AG08395 (cell line): ENCODE measurements at regions not wholly inside any gene's neighbourhood (a gene's known extent, or its start where the extent isn't known, plus 50 kb on each side); places are given as distances from the start of the nearest gene placed in this dataset.
"Not testable (repeated sequence)": the region's sequence is repeated elsewhere in the genome, so short reads cannot be mapped to it uniquely, and the experiment has no call there.

ENCODE experiments used
- DNase-seq: peaks from one replicate; pipeline ENCODE4 v3.0.0; 2012; ENCODE audit warnings: mixed read lengths, low spot score

- no peak for DNase-seq
Measured at GRCh38 chr3:23103764-23104163, 99.4 kb upstream of the UBE2E2 start.

DNA sequence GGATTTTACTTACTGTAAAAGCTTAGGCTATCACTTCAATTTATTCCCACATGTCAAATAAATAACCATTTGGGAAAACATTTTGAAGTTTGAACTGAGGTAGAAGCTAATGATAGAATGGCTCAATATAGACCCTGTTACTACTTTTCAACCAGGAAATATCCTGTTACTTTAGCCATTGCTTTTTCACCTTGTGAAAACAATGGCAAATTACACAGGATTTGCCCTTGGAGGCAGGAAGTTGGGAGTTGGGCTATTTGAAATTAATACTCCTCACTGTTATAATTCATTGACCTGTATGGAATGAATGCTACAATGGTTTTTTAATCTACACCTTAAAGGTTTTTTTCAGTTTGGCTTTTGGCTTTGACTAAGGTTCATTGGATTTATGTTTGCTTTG is 98.1 kb upstream of the UBE2E2 start:
- DNase-seq: no peak

- DNase-seq: no peak
Measured at GRCh38 chr3:23106666-23107065, 96.5 kb upstream of the UBE2E2 start.

DNA sequence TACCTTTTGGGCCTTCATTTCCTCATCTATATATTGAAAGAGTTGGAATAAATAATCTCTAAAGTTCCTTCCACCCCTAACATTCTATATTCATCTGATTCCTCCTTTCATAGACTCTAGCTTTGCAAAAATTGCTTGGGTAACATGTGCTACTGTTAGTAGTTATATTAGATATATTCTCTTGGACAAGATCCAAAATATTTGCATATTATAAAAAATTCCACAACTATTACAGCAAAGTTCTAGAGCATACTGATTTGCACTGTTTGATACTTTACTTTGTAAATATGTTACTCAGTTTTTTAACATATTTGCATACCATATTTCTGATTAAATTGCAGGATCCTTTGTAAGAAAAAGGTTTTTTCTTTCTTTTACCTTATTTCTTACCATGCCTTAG is 95.9 kb upstream of the UBE2E2 start:
- DNase-seq: no peak

GRCh38 chr3:23108451-23109057 is 94.6 kb upstream of the UBE2E2 start:
- DNase-seq: no peak

- no peak for DNase-seq
Measured at GRCh38 chr3:23111286-23111685, 91.8 kb upstream of the UBE2E2 start.

GRCh38 chr3:23111797-23112196 is 91.3 kb upstream of the UBE2E2 start:
- no peak for DNase-seq

GRCh38 chr3:23112491-23112890 is 90.6 kb upstream of the UBE2E2 start:
- DNase-seq: no peak

- DNase-seq: peak; percentile 9
Measured at GRCh38 chr3:23113455-23114171, 89.5 kb upstream of the UBE2E2 start.

DNA sequence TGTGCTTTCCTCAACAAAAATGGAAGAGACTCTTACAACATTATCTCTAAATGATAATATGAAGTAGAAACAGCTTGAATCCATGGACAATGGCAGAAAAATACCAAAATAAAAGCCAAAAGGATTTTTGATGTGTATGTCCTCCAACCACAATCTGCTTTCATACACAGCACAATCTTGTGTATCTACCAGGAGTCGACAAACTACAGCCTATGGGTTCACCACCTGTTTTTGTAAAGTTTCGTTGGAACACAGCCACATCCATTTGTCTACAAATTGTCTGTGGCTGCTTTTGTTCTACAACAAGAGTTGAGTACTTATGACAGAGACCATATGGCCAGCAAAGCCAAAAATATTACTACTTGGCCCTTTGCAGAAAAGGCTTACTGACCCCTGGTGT is 88.7 kb upstream of the UBE2E2 start:
- DNase-seq: no peak

DNA sequence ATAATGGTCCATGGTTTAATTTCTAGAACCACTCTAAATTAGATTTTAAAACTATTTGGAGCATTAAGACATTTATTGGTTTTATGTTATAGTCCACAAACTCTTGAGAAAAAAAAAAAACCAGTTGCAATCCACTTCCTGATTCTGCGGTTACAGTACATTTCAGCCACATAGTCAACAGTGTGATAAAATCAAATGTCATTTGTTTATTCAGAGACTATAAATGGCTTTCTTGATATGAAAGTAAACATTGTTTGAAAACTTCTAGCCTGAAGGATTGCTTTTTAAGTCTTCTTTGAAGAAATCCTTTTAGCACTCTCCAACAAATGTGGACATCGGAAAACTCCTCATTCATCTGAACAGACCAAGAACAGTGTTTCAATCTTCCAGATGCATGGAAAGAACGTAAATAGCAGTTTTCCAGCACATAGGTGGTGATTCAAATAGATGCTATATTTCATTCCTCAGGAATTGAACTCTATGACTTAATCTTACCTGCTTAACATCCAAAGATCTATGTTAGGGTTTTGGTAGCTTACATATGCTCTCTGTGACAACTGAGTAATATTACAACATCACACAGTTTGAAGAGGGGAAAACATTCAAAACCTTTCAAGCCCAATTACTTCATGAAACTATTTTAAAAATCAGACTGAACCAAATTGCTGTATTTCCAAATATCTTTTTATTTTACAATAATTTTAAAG is 87.8 kb upstream of the UBE2E2 start:
- no peak for DNase-seq

DNA sequence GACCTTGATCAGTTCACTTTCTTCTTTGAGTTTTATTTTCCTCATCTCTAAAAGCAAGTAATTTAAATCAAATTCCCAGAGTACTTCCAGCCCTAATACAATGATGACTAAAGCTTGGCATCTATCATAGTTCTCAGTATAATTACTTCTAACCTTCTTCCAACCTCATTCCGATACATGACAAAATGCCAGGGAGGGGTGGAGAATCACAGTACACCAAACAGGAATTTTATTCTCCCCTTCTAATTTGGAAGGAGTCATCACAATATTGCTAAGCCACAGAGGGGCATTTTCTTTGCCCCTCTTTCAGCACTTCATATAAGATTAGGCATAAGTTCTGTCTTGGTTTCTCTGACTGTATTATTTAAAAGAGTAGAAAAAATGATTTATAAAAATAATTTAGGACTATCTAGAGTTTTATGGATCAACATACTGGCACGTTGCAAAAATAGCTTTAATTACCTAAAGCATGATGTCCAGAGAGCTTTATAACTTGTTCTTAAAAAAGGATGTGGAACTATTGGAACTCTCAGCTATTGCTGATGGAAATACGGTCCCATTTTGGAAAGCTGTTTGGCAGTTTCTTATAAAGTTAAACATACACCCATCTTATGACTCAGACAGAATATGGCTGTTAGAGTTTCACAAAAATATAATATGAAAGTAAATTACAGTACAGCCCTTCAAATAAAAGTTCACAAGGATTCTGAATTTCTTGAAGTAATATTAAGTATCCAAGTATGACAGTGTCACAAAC is 86.9 kb upstream of the UBE2E2 start:
- no peak for DNase-seq

- DNase-seq: no peak
Measured at GRCh38 chr3:23117856-23118255, 85.3 kb upstream of the UBE2E2 start.

GRCh38 chr3:23127196-23127595 is 75.9 kb upstream of the UBE2E2 start:
- no peak for DNase-seq

- DNase-seq: no peak
Measured at GRCh38 chr3:23128655-23129054, 74.5 kb upstream of the UBE2E2 start.

DNA sequence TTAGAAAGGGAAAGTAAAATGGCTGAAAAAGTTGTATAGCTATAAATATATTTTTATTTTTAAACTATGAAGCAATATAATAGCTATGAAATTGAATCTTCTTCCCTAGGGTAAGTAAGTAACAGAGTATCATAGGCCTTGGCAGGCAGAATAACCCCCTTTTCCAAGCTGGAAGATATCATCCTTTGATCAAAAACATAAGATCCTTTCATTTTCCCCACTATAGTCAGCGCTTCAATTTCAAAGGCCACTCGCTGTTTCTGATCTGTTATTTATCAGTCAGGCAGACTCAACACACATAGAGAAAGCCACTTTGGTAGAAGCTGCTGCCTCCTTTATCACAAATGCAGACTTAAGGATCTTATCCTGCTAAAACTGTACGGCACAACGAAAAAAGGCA is 74.0 kb upstream of the UBE2E2 start:
- DNase-seq: no peak

DNA sequence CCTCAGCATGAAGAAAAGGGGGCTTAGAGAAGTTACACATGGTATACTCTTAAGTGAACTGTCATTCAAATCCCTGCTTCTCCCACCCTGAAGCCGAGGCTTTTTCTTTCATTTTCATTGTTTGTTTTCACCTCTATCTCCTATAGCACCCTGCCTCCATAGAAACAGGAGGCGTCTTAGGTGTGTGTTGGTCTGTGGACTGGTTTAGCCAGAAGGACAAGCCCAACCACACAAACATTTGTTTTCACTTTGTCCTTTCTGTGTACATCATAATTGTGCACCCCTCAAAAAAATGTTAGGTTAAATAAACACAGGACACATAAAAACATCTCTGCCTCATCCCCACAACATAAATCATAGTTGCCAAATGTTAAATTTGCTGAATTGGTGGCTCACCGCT is 73.3 kb upstream of the UBE2E2 start:
- DNase-seq: peak; percentile 27

GRCh38 chr3:23130406-23130805 is 72.7 kb upstream of the UBE2E2 start:
- DNase-seq: no peak

DNA sequence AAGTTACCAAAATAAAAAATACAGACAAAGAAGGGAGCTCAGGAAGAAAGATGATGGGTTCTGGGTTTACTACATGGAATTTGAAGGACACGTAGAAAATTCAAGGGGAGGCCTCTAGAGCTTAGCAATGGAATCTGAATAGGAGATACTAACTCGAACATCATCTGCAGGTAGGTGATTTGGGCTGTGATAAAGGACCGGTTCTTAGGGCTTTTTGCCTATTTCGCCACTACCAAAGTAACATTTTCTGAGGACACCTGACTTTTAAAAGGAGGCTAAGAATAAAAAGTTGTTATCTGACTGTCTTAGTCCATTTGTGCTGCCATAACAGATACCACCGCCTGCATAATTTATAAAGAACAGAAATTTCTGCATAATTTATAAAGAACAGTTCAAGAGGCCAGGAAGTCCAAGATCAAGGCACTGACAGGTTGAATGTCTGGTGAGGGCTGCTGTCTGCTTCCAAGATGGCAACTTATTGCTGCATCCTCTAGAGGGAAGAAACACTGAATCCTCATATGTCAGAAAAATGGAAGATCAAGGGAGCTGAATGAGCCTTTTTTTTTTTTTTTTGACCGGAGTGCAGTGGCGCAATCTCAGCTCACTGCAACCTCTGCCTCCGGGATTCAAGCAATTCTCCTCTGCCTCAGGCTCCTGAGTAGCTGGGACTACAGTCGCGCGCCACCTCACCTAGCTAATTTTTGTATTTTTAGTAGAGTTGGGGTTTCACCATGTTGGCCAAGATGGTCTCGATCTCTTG is 67.9 kb upstream of the UBE2E2 start:
- DNase-seq: no peak

- no peak for DNase-seq
Measured at GRCh38 chr3:23136054-23136453, 67.1 kb upstream of the UBE2E2 start.

- DNase-seq: not testable (repeated sequence)
Measured at GRCh38 chr3:23144051-23144450, 59.1 kb upstream of the UBE2E2 start.

DNA sequence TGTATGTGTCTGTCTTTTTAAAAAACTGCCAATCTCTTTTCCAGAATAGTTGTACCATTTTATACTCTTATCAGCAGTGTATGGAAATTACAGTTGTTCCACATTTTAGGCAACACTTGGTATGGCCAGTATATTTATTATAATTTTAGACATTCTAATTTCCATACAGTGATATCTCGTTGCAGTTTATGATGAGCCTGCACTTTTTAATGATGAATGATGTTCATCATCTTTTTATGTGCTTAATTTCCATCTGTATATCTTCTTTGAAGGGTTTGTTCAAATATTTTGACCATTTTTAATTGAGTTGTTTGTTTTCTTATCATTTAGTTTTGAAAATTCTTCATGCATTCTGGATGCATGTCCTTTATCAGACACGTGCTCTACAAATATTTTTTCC is 57.0 kb upstream of the UBE2E2 start:
- DNase-seq: no peak
